H1 (cell line): ENCODE measurements at regions not wholly inside any gene's neighbourhood (a gene's known extent, or its start where the extent isn't known, plus 50 kb on each side); places are given as distances from the start of the nearest gene placed in this dataset.

Experiments used
- CTCF ChIA-PET: fragments of 300-600 bp; sonication (Branson Sonifier 250); formaldehyde crosslinking; loops from one replicate; lab custom pipeline; 2021; ENCODE audit not compliant: partially characterized antibody; lab: Charles Lee
- POLR2A ChIA-PET: fragments of 300-600 bp; sonication (Branson Sonifier 250); formaldehyde crosslinking; loops from one replicate; lab custom pipeline; 2021; ENCODE audit warnings: inconsistent platforms; ENCODE audit not compliant: partially characterized antibody; lab: Charles Lee
- DNase-seq, 2 experiments: peaks; one replicate each; pipeline versions ENCODE4 v3.0.0 to v3.0.0-alpha.2; 2010 to 2022; ENCODE audit warnings: low spot score in 2 of 2, low read depth in 1 of 2, mixed read lengths in 1 of 2
- FAIRE-seq: peaks from 2 replicates; lab custom pipeline; 2011; peaks lifted over from hg19 to GRCh38; lab: Jason Lieb, UNC
- H2AFZ ChIP-seq: 2 replicates; pipeline ENCODE4 v1.8.1; 2012; ENCODE audit warnings: low read length, inconsistent platforms
- H2AK5ac ChIP-seq: 2 replicates; pipeline ENCODE4 v1.6.1; 2013; ENCODE audit warnings: low read depth, low read length
- H2BK120ac ChIP-seq: replicated peaks from 2 replicates; pipeline ENCODE3; 2013; ENCODE audit warnings: low read depth, low read length, inconsistent platforms
- H2BK12ac ChIP-seq: 2 replicates; pipeline ENCODE4 v1.6.1; 2013; ENCODE audit warnings: low read depth, low read length
- H2BK15ac ChIP-seq: 2 replicates; pipeline ENCODE4 v1.6.1; 2013; ENCODE audit warnings: low read length
- H2BK20ac ChIP-seq: 2 replicates; pipeline ENCODE4 v1.6.1; 2013; ENCODE audit warnings: low read length
- H2BK5ac ChIP-seq: 2 replicates; pipeline ENCODE4 v1.6.1; 2013; ENCODE audit warnings: low read depth, low read length
- H3K14ac ChIP-seq: 2 replicates; pipeline ENCODE4 v1.6.1; 2013; ENCODE audit warnings: inconsistent platforms; ENCODE audit not compliant: insufficient read length
- H3K18ac ChIP-seq: 2 replicates; pipeline ENCODE4 v1.6.1; 2013; ENCODE audit warnings: low read length; ENCODE audit errors: extremely low read depth
- H3K23ac ChIP-seq: 2 replicates; pipeline ENCODE4 v1.6.1; 2013; ENCODE audit warnings: inconsistent platforms; ENCODE audit not compliant: insufficient read length
- H3K23me2 ChIP-seq: 2 replicates; pipeline ENCODE4 v1.6.1; 2013; ENCODE audit warnings: low read depth, low read length
- H3K27ac ChIP-seq: 2 replicates; pipeline ENCODE4 v1.6.1; 2011; ENCODE audit warnings: low read depth, low read length, inconsistent platforms
- H3K27me3 ChIP-seq, 4 experiments: replicated peaks in 1 of 4; 1 replicate in 1 of 4; 2 replicates in 3 of 4; pipeline versions ENCODE4 v1.6.1 to v1.8.1; 2011 to 2013; ENCODE audit warnings: low read length in 3 of 4, mild to moderate bottlenecking in 3 of 4, inconsistent platforms in 2 of 4, mixed read lengths in 2 of 4, moderate library complexity in 1 of 4; ENCODE audit not compliant: control insufficient read depth in 3 of 4, insufficient read depth in 3 of 4; ENCODE audit errors: extremely low read depth in 1 of 4
- H3K36me3 ChIP-seq, 4 experiments: 2 replicates each; pipeline versions ENCODE4 v1.6.1 to v1.8.1; 2011 to 2013; ENCODE audit warnings: mild to moderate bottlenecking in 4 of 4, low read length in 3 of 4, moderate library complexity in 2 of 4, control low read depth in 1 of 4, inconsistent platforms in 1 of 4; ENCODE audit not compliant: insufficient read depth in 4 of 4, control insufficient read depth in 2 of 4
- H3K4ac ChIP-seq: replicated peaks from 2 replicates; pipeline ENCODE3; 2013; ENCODE audit warnings: low read length, low read depth, mixed read lengths, inconsistent platforms; ENCODE audit not compliant: insufficient read length
- H3K4me1 ChIP-seq, 4 experiments: replicated peaks in 1 of 4; 1 replicate in 1 of 4; 2 replicates in 3 of 4; pipeline versions ENCODE4 v1.6.1 to v1.8.1; 2011 to 2013; ENCODE audit warnings: low read length in 3 of 4, inconsistent platforms in 2 of 4, mixed read lengths in 1 of 4; ENCODE audit not compliant: insufficient read depth in 4 of 4, control insufficient read depth in 3 of 4
- H3K4me2 ChIP-seq, 2 experiments: 2 replicates each; pipeline versions ENCODE4 v1.6.1 to v1.8.1; 2011 to 2013; ENCODE audit warnings: low read depth in 2 of 2, low read length in 2 of 2, control low read depth in 1 of 2, inconsistent platforms in 1 of 2, mild to moderate bottlenecking in 1 of 2; ENCODE audit not compliant: insufficient read depth in 1 of 2
- H3K4me3 ChIP-seq, 4 experiments: fragments of 200-600, 300-600 bp in 1 of 4; sonication (generic), shearing (Covaris generic), sonication (Bioruptor Twin) in 1 of 4; 2 replicates each; pipeline versions ENCODE4 v1.5.1 to v1.8.1; 2011 to 2016; ENCODE audit warnings: low read length in 4 of 4, low read depth in 3 of 4, control low read depth in 2 of 4, inconsistent platforms in 2 of 4, mild to moderate bottlenecking in 2 of 4, mixed read lengths in 1 of 4, moderate library complexity in 1 of 4; ENCODE audit not compliant: insufficient read depth in 2 of 4; ENCODE audit errors: extremely low read depth in 1 of 4
- H3K56ac ChIP-seq: replicated peaks from 2 replicates; pipeline ENCODE3; 2013; ENCODE audit warnings: low read depth, mild to moderate bottlenecking, mixed read lengths, low read length, inconsistent platforms; ENCODE audit not compliant: insufficient read length
- H3K79me1 ChIP-seq: 2 replicates; pipeline ENCODE4 v1.6.1; 2013; ENCODE audit warnings: low read depth, low read length, control low read depth
- H3K79me2 ChIP-seq, 2 experiments: 2 replicates each; pipeline versions ENCODE4 v1.6.1 to v1.8.1; 2012 to 2013; ENCODE audit warnings: low read length in 2 of 2, mild to moderate bottlenecking in 2 of 2, inconsistent platforms in 1 of 2; ENCODE audit not compliant: insufficient read depth in 2 of 2, control insufficient read depth in 1 of 2
- H3K9ac ChIP-seq, 4 experiments: replicated peaks in 1 of 4; 1 replicate in 1 of 4; 2 replicates in 3 of 4; pipeline versions ENCODE4 v1.6.1 to v1.8.1; 2011 to 2013; ENCODE audit warnings: low read depth in 3 of 4, low read length in 3 of 4, control low read depth in 2 of 4, mild to moderate bottlenecking in 2 of 4, moderate library complexity in 2 of 4, inconsistent platforms in 1 of 4; ENCODE audit errors: extremely low read depth in 1 of 4
- H3K9me3 ChIP-seq, 2 experiments: 2 replicates each; pipeline versions ENCODE4 v1.6.1 to v1.8.1; 2012 to 2013; ENCODE audit warnings: mild to moderate bottlenecking in 2 of 2, moderate library complexity in 2 of 2, control low read depth in 1 of 2, inconsistent platforms in 1 of 2, low read depth in 1 of 2, low read length in 1 of 2, mixed read lengths in 1 of 2; ENCODE audit not compliant: insufficient read depth in 2 of 2
- H4K20me1 ChIP-seq, 2 experiments: replicated peaks in 1 of 2; 2 replicates each; pipeline versions ENCODE3 to v1.8.1; 2011 to 2013; ENCODE audit warnings: inconsistent platforms in 2 of 2, low read length in 2 of 2, mild to moderate bottlenecking in 1 of 2; ENCODE audit not compliant: insufficient read depth in 2 of 2, control insufficient read depth in 1 of 2
- H4K5ac ChIP-seq: 2 replicates; pipeline ENCODE4 v1.6.1; 2013; ENCODE audit warnings: low read length, low read depth, mixed read lengths, inconsistent platforms; ENCODE audit not compliant: insufficient read length
- H4K8ac ChIP-seq: 2 replicates; pipeline ENCODE4 v1.8.0; 2013; ENCODE audit warnings: mild to moderate bottlenecking, moderate library complexity, low read length, inconsistent platforms; ENCODE audit not compliant: insufficient read depth; ENCODE audit errors: extremely low read depth
- H4K91ac ChIP-seq: replicated peaks from 2 replicates; pipeline ENCODE3; 2013; ENCODE audit warnings: low read length, mixed read lengths, inconsistent platforms; ENCODE audit not compliant: insufficient read length
- ATF3 ChIP-seq: IDR thresholded peaks from 2 replicates; pipeline ENCODE4 v1.6.1; 2011; ENCODE audit warnings: low read depth, mild to moderate bottlenecking, low read length; ENCODE audit not compliant: insufficient read depth
- CREB1 ChIP-seq: IDR thresholded peaks from 2 replicates; pipeline ENCODE4 v1.6.1; 2012; ENCODE audit warnings: inconsistent platforms
- EZH2 ChIP-seq: fragments of 200-600 bp; sonication (generic); IDR thresholded peaks from 2 replicates; pipeline ENCODE4 v1.7.1; 2012; ENCODE audit warnings: low read depth, mild to moderate bottlenecking, moderate library complexity, low read length, inconsistent platforms; ENCODE audit not compliant: severe bottlenecking
- HDAC2 ChIP-seq, 2 experiments: fragments of 300-600 bp in 1 of 2; sonication (generic) in 1 of 2; IDR thresholded peaks; 2 replicates each; pipeline ENCODE4 v1.6.1; 2011 to 2012; ENCODE audit warnings: low read depth in 2 of 2, low read length in 2 of 2, mild to moderate bottlenecking in 2 of 2, moderate library complexity in 2 of 2, borderline replicate concordance in 1 of 2, inconsistent platforms in 1 of 2
- KDM4A ChIP-seq: IDR thresholded peaks from one replicate; pipeline ENCODE4 v1.7.1; 2012; ENCODE audit warnings: low read depth, mild to moderate bottlenecking, moderate library complexity, low read length, inconsistent platforms; ENCODE audit not compliant: severe bottlenecking
- MAFK ChIP-seq: IDR thresholded peaks from 2 replicates; pipeline ENCODE4 v1.6.1; 2012; ENCODE audit warnings: low read depth, mild to moderate bottlenecking, improper control_type of control experiment, low read length
- NANOG ChIP-seq: IDR thresholded peaks from 2 replicates; pipeline ENCODE4 v1.6.1; 2011; ENCODE audit warnings: low read length, low read depth, mild to moderate bottlenecking, inconsistent platforms; ENCODE audit not compliant: insufficient read depth, poor library complexity, severe bottlenecking
- NRF1 ChIP-seq: IDR thresholded peaks from 2 replicates; pipeline ENCODE4 v1.6.1; 2011; ENCODE audit warnings: mild to moderate bottlenecking, low read depth, low read length, improper control_type of control experiment
- RFX5 ChIP-seq: IDR thresholded peaks from 2 replicates; pipeline ENCODE4 v1.6.1; 2011; ENCODE audit warnings: low read depth, low read length, improper control_type of control experiment, borderline replicate concordance
- RNF2 ChIP-seq: fragments of 200-900, 300-1000 bp; sonication (generic); IDR thresholded peaks from 2 replicates; pipeline ENCODE4 v1.7.1; 2016; ENCODE audit warnings: borderline replicate concordance, low read depth, mild to moderate bottlenecking, antibody characterized with exemption, low read length; ENCODE audit not compliant: poor library complexity, severe bottlenecking; ENCODE audit errors: missing control alignments
- SRF ChIP-seq: IDR thresholded peaks from 2 replicates; pipeline ENCODE4 v1.6.1; 2011; ENCODE audit warnings: mild to moderate bottlenecking, low read depth, low read length, moderate library complexity
- WGBS, 2 experiments: shearing (Covaris generic) in 1 of 2; methylation state at CpG; one replicate each; pipeline versions ENCODE4 v1.1.6 to v1.1.7; 2013 to 2015; ENCODE audit warnings: low lambda C conversion rate in 2 of 2, mixed read lengths in 2 of 2, inconsistent platforms in 1 of 2, low coverage in 1 of 2, missing lambda C conversion rate in 1 of 2; ENCODE audit not compliant: insufficient replicate concordance in 2 of 2, insufficient coverage in 1 of 2, insufficient read length in 1 of 2; ENCODE audit errors: extremely low coverage in 1 of 2, missing lambda C conversion rate in 1 of 2; 5-methylcytosine and 5-hydroxymethylcytosine counted together

GRCh38 chr9:24731754-24732153 is 186.1 kb upstream of the IZUMO3 start:
- POLR2A ChIA-PET: no interaction called here
- H3K14ac ChIP-seq: no peak overlapping the region
- FAIRE-seq: no peak

More at GRCh38 chr9:24731754-24732153, 186.1 kb upstream of the IZUMO3 start:
- CTCF ChIA-PET: no interaction called here
- H2BK15ac ChIP-seq: no peak overlapping the region
- H3K27me3 ChIP-seq: no peaks in the 10 kb centered on the region
- H3K27ac ChIP-seq: no peak overlapping the region
- no peak overlapping the region for H3K4ac ChIP-seq
- no peaks in the 10 kb centered on the region for H3K79me1 ChIP-seq
- H2BK12ac ChIP-seq: no peak overlapping the region
- DNase-seq: no peak
- H4K5ac ChIP-seq: no peak overlapping the region
- no peaks in the 10 kb centered on the region for H4K20me1 ChIP-seq
- no peaks in the 10 kb centered on the region for H3K79me2 ChIP-seq
- no peak overlapping the region for H3K23ac ChIP-seq
- H3K9ac ChIP-seq: no peak overlapping the region
- H3K9me3 ChIP-seq: no peaks in the 10 kb centered on the region
- H2AFZ ChIP-seq: no peak overlapping the region
- no peak overlapping the region for H2AK5ac ChIP-seq
- TF ChIP-seq RFX5 (no peak), NRF1 (no peak), CREB1 (no peak), RNF2 (no peak), SRF (no peak), KDM4A (no peak), EZH2 (no peak), ATF3 (no peak), NANOG (no peak), MAFK (no peak), HDAC2 (IDR thresholded peaks at IDR 0.05; ENCODE audit: borderline replicate concordance in 1 of 2, low read depth in 2 of 2, low read length in 2 of 2) (no peak)
- TF ChIP-seq, all 59 proteins: peak for 0
- no peaks in the 10 kb centered on the region for H3K4me1 ChIP-seq
- H3K4me3 ChIP-seq: no peak overlapping the region
- no peaks in the 10 kb centered on the region for H3K23me2 ChIP-seq
- no peak overlapping the region for H3K4me2 ChIP-seq
- H4K8ac ChIP-seq: no peak overlapping the region
- H3K56ac ChIP-seq: no peak overlapping the region
- H4K91ac ChIP-seq: no peak overlapping the region
- no peaks in the 10 kb centered on the region for H3K36me3 ChIP-seq
- H2BK5ac ChIP-seq: no peak overlapping the region
- no peak overlapping the region for H2BK20ac ChIP-seq
- WGBS, 2 experiments: 95% methylated on average over 1 of the region's 1 CpG; no CpG with 5 or more reads in 1 of the 2 experiments
- H2BK120ac ChIP-seq: no peak overlapping the region
- no peak overlapping the region for H3K18ac ChIP-seq
